HG03196 (cell line): ENCODE measurements at regions not wholly inside any gene's neighbourhood (a gene's known extent, or its start where the extent isn't known, plus 50 kb on each side); places are given as distances from the start of the nearest gene placed in this dataset.
"Not testable (repeated sequence)": the region's sequence is repeated elsewhere in the genome, so short reads cannot be mapped to it uniquely, and the experiment has no call there.

ENCODE experiments used
- ATAC-seq: cut with Tn5 transposase; IDR thresholded peaks from one replicate; pipeline ENCODE4 v1.9.1; 2021; ENCODE audit not compliant: unreplicated experiment

- no peak for ATAC-seq
Observed at GRCh38 chr2:51335087-51336058, 303.4 kb upstream of the NRXN1 start.

GRCh38 chr2:51329512-51329911, 297.6 kb upstream of the NRXN1 start:
- no peak for ATAC-seq

- ATAC-seq, result no peak
Observed at GRCh38 chr2:51324051-51324450, 292.1 kb upstream of the NRXN1 start.

GRCh38 chr2:51322613-51323012, 290.7 kb upstream of the NRXN1 start:
- ATAC-seq, result no peak

- no peak for ATAC-seq
Observed at GRCh38 chr2:51304311-51304710, 272.4 kb upstream of the NRXN1 start.

- ATAC-seq, result no peak
Observed at GRCh38 chr2:51301381-51301780, 269.4 kb upstream of the NRXN1 start.

- ATAC-seq, result no peak
Observed at GRCh38 chr2:51299370-51299769, 267.4 kb upstream of the NRXN1 start.

- ATAC-seq, result no peak
Observed at GRCh38 chr2:51297488-51297887, 265.6 kb upstream of the NRXN1 start.

GRCh38 chr2:51293566-51294200, 261.8 kb upstream of the NRXN1 start:
- ATAC-seq, result no peak

- no peak for ATAC-seq
Observed at GRCh38 chr2:51291762-51292551, 260.0 kb upstream of the NRXN1 start.

GRCh38 chr2:51290725-51291124, 258.8 kb upstream of the NRXN1 start:
- ATAC-seq, result no peak

GRCh38 chr2:51289045-51289444, 257.1 kb upstream of the NRXN1 start:
- no peak for ATAC-seq

- no peak for ATAC-seq
Observed at GRCh38 chr2:51268191-51268590, 236.3 kb upstream of the NRXN1 start.

- no peak for ATAC-seq
Observed at GRCh38 chr2:51265539-51265938, 233.6 kb upstream of the NRXN1 start.

- ATAC-seq, result no peak
Observed at GRCh38 chr2:51263951-51264350, 232.0 kb upstream of the NRXN1 start.

GRCh38 chr2:51263101-51263500, 231.2 kb upstream of the NRXN1 start:
- not testable (repeated sequence) for ATAC-seq

- ATAC-seq, result no peak
Observed at GRCh38 chr2:51258301-51258700, 226.4 kb upstream of the NRXN1 start.

GRCh38 chr2:51256736-51257135, 224.8 kb upstream of the NRXN1 start:
- no peak for ATAC-seq

- ATAC-seq, result no peak
Observed at GRCh38 chr2:51251356-51251755, 219.4 kb upstream of the NRXN1 start.

- ATAC-seq, result no peak
Observed at GRCh38 chr2:51247252-51247805, 215.4 kb upstream of the NRXN1 start.

GRCh38 chr2:51243892-51244535, 212.1 kb upstream of the NRXN1 start:
- ATAC-seq, result no peak
